Tibial nerve (tissue), 4 donors: ENCODE measurements at regions not wholly inside any gene's neighbourhood (a gene's known extent, or its start where the extent isn't known, plus 50 kb on each side); places are given as distances from the start of the nearest gene placed in this dataset.

Experiments
- DNase-seq, 2 donors: peaks; one replicate each; pipeline ENCODE4 v3.0.0-alpha.2; 2019; ENCODE audit warnings: low spot score in 2 of 2
- H3K27ac ChIP-seq, 4 donors: fragments of 200-600 bp; sonication (generic) in 3 of 4; one replicate each; pipeline ENCODE4 v1.5.1; 2017 to 2019; ENCODE audit warnings: mild to moderate bottlenecking in 1 of 4
- H3K27me3 ChIP-seq, 2 donors: fragments of 200-600 bp; sonication (generic) in 1 of 2; one replicate each; pipeline versions ENCODE4 v1.5.1 to v1.6.0; 2017 to 2019
- H3K36me3 ChIP-seq, 3 donors: fragments of 200-600 bp; sonication (generic); one replicate each; pipeline ENCODE4 v1.5.1; 2018 to 2019
- H3K4me1 ChIP-seq, 4 donors: fragments of 200-600 bp; sonication (generic) in 3 of 4; one replicate each; pipeline ENCODE4 v1.5.1; 2017 to 2019
- H3K4me3 ChIP-seq, 4 donors: fragments of 200-600 bp; sonication (generic) in 3 of 4; one replicate each; pipeline ENCODE4 v1.5.1; 2017 to 2019; ENCODE audit warnings: mild to moderate bottlenecking in 1 of 4, moderate library complexity in 1 of 4
- H3K9me3 ChIP-seq, 4 donors: fragments of 200-600 bp; sonication (generic) in 3 of 4; one replicate each; pipeline ENCODE4 v1.5.1; 2017 to 2019
- CTCF ChIP-seq, 5 experiments: fragments of 200-600 bp in 3 of 5; fragments of 450-650 bp in 2 of 5; sonication (generic) in 3 of 5; IDR thresholded peaks; one replicate each; pipeline ENCODE4 v1.5.1; 2016 to 2019; ENCODE audit warnings: antibody characterized with exemption in 5 of 5, mild to moderate bottlenecking in 3 of 5, moderate library complexity in 2 of 5
- EP300 ChIP-seq, 2 donors: sonication (generic); formaldehyde crosslinking; IDR thresholded peaks; one replicate each; pipeline ENCODE4 v1.6.1; 2017; ENCODE audit warnings: antibody characterized with exemption in 2 of 2, mild to moderate bottlenecking in 1 of 2
- POLR2A ChIP-seq, 2 donors: fragments of 450-650 bp; IDR thresholded peaks; one replicate each; pipeline ENCODE4 v1.6.1; 2017; ENCODE audit warnings: antibody characterized with exemption in 2 of 2, mild to moderate bottlenecking in 2 of 2, moderate library complexity in 2 of 2
- WGBS, 2 donors: methylation state at CpG; one replicate each; pipeline ENCODE4 v1.1.5; 2018; 5-methylcytosine and 5-hydroxymethylcytosine counted together

DNA sequence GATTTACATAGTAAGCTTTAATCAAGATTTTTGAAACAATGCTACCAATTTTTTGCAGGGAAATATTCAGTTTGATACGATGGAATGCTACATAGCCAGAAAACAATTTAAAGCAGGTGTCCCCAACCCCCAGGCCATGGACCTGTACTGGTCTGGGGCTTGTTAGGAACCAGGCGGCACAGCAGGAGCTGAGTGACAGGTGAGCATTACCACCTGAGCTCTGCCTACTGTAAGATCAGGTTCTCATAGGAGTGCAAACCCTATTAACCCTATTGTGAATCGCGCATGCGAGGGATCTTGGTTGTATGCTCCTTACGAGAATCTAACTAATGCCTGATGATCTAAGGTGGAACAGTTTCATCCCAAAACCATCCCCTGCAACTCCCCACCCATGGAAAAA is 322.6 kb upstream of the NECTIN3 start:
- no peak overlapping the region for H3K4me3 ChIP-seq

DNA sequence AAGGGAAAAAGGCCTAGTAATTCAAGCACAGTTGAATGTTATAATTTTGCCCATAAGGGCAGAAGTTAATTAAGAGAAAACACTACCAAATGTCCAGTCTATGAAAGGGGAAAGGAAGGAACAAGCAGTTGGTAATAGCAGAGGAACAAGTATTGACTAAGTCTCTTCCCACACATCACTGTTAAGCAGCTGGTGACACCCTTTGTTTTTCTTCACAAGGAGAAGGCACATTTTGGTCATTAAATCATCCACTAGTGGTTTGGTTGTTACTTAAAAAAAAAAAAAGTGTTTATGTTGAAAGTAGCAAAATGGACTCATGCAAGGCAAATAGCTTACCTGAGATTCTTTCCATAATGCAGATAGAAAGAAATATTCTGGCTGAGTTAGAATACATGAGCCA is 321.4 kb upstream of the NECTIN3 start:
- H3K4me1 ChIP-seq = no peaks in the 10 kb centered on the region
- no peaks in the 10 kb centered on the region for H3K27me3 ChIP-seq
- H3K9me3 ChIP-seq = peaks cover 0 to 9% (median 2%) of the 10 kb centered on the region in 4 donors
- H3K36me3 ChIP-seq = no peaks in the 10 kb centered on the region
- TF ChIP-seq CTCF (IDR thresholded peaks at IDR 0.05) = no peak
- TF ChIP-seq POLR2A (IDR thresholded peaks at IDR 0.05) = no peak
- no peak for TF ChIP-seq EP300 (IDR thresholded peaks at IDR 0.05)
- no peak overlapping the region for H3K27ac ChIP-seq
- no peak for DNase-seq
- no peak overlapping the region for H3K4me3 ChIP-seq

More for the DNA sequence above, 322.6 kb upstream of the NECTIN3 start:
- 84 to 88% methylated on average over 6 of the region's 6 CpGs for whole genome bisulfite sequencing, 2 donors
- Histone ChIP-seq H3K27me3 (no peaks in the 10 kb centered on the region), H3K27ac (no peak overlapping the region), H3K36me3 (no peaks in the 10 kb centered on the region), H3K4me1 (no peaks in the 10 kb centered on the region), H3K9me3 (peaks cover 0 to 9% (median 2%) of the 10 kb centered on the region in 4 donors)
- TF ChIP-seq CTCF (IDR thresholded peaks at IDR 0.05) (no peak), POLR2A (IDR thresholded peaks at IDR 0.05) (no peak), EP300 (IDR thresholded peaks at IDR 0.05) (no peak)
- no peak for DNase-seq

GRCh38 chr3:110752307-110752706 is 319.3 kb upstream of the NECTIN3 start:
- no peaks in the 10 kb centered on the region for H3K36me3 ChIP-seq
- H3K4me1 ChIP-seq = no peaks in the 10 kb centered on the region
- no peak for DNase-seq
- no peaks in the 10 kb centered on the region for H3K27me3 ChIP-seq
- H3K27ac ChIP-seq = no peak overlapping the region
- H3K9me3 ChIP-seq = no peaks in the 10 kb centered on the region
- 84 to 88% methylated on average over 3 of the region's 3 CpGs for WGBS, 2 donors
- no peak overlapping the region for H3K4me3 ChIP-seq
- TF ChIP-seq EP300 (IDR thresholded peaks at IDR 0.05) = no peak
- no peak for TF ChIP-seq CTCF (IDR thresholded peaks at IDR 0.05)
- no peak for TF ChIP-seq POLR2A (IDR thresholded peaks at IDR 0.05)

DNA sequence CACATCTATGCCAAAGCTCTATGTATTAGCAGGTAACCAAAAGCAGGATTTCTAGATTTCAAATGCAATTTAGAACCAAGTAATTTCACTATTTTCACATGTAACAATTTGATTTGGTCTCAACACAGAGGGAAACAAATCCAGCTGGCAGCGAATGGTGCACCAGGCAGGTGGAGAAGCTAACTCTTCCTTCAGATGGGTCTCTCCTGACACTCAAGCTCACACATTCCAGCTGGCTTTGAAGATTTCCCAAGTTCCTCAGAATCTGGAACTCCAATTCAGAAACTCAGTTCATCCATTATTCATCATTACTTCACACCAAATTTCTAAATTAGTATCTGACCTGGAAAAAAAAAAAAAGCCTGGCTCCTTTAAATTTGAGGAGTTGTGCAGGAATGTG is 318.1 kb upstream of the NECTIN3 start:
- no peak for DNase-seq
- Histone ChIP-seq H3K4me1 (no peaks in the 10 kb centered on the region), H3K4me3 (no peak overlapping the region), H3K9me3 (no peaks in the 10 kb centered on the region), H3K36me3 (no peaks in the 10 kb centered on the region), H3K27me3 (no peaks in the 10 kb centered on the region), H3K27ac (no peak overlapping the region)
- 86 to 97% methylated on average over 1 of the region's 1 CpG for WGBS, 2 donors
- TF ChIP-seq EP300 (IDR thresholded peaks at IDR 0.05) (no peak), POLR2A (IDR thresholded peaks at IDR 0.05) (no peak), CTCF (IDR thresholded peaks at IDR 0.05) (no peak)

GRCh38 chr3:110754212-110754916 is 317.3 kb upstream of the NECTIN3 start:
- 41 to 52% methylated on average over 3 of the region's 3 CpGs for WGBS, 2 donors

More at GRCh38 chr3:110754212-110754916, 317.3 kb upstream of the NECTIN3 start:
- Histone ChIP-seq H3K9me3 (no peaks in the 10 kb centered on the region), H3K27me3 (no peaks in the 10 kb centered on the region), H3K27ac (no peak overlapping the region), H3K4me3 (no peak overlapping the region), H3K36me3 (no peaks in the 10 kb centered on the region), H3K4me1 (no peaks in the 10 kb centered on the region)
- TF ChIP-seq CTCF (IDR thresholded peaks at IDR 0.05) (no peak), EP300 (IDR thresholded peaks at IDR 0.05) (no peak), POLR2A (IDR thresholded peaks at IDR 0.05) (no peak)
- no peak for DNase-seq
